Tongue (tissue), 1 donor: ENCODE measurements at regions not wholly inside any gene's neighbourhood (a gene's known extent, or its start where the extent isn't known, plus 50 kb on each side); places are given as distances from the start of the nearest gene placed in this dataset.
A peak's percentile ranks its signal among the peaks of the same experiment; 100 is the strongest.

Experiments used
- DNase-seq: peaks from one replicate; pipeline ENCODE4 v3.0.0-alpha.2; 2015

GRCh38 chr15:62840526-62841268 is 201.8 kb upstream of the TPM1 start:
- no peak for DNase-seq

GRCh38 chr15:62841269-62841628 is 201.3 kb upstream of the TPM1 start:
- no peak for DNase-seq

GRCh38 chr15:62841891-62842559 is 200.5 kb upstream of the TPM1 start:
- no peak for DNase-seq

GRCh38 chr15:62843311-62843710 is 199.2 kb upstream of the TPM1 start:
- no peak for DNase-seq

GRCh38 chr15:62844564-62845240 is 197.8 kb upstream of the TPM1 start:
- no peak for DNase-seq

- no peak for DNase-seq
These were observed 197.1 kb upstream of the TPM1 start for GRCh38 chr15:62845241-62846126.

GRCh38 chr15:62846131-62846804 is 196.3 kb upstream of the TPM1 start:
- DNase-seq, result no peak

- no peak for DNase-seq
These were observed 195.6 kb upstream of the TPM1 start for GRCh38 chr15:62846805-62847495.

- peak; percentile 75 for DNase-seq
These were observed 194.6 kb upstream of the TPM1 start for GRCh38 chr15:62847900-62848489.

- DNase-seq, result no peak
These were observed 193.9 kb upstream of the TPM1 start for GRCh38 chr15:62848632-62849050.

- no peak for DNase-seq
These were observed 193.0 kb upstream of the TPM1 start for GRCh38 chr15:62849316-62850106.

- DNase-seq, result no peak
These were observed 192.2 kb upstream of the TPM1 start for GRCh38 chr15:62850318-62850717.

GRCh38 chr15:62850791-62851291 is 191.7 kb upstream of the TPM1 start:
- no peak for DNase-seq

- DNase-seq, result no peak
These were observed 189.3 kb upstream of the TPM1 start for GRCh38 chr15:62853114-62853840.

GRCh38 chr15:62853841-62854225 is 188.7 kb upstream of the TPM1 start:
- peak; percentile 59 for DNase-seq

- DNase-seq, result no peak
These were observed 188.0 kb upstream of the TPM1 start for GRCh38 chr15:62854420-62855084.

GRCh38 chr15:62855085-62855476 is 187.5 kb upstream of the TPM1 start:
- no peak for DNase-seq

- DNase-seq, result no peak
These were observed 185.9 kb upstream of the TPM1 start for GRCh38 chr15:62856466-62857246.
